Mucosa of descending colon (tissue), 3 donors: ENCODE measurements at regions not wholly inside any gene's neighbourhood (a gene's known extent, or its start where the extent isn't known, plus 50 kb on each side); places are given as distances from the start of the nearest gene placed in this dataset.

Source experiments
- ATAC-seq: fragments of 200-7000 bp; cut with Tn5 transposase; one replicate; pipeline ENCODE4 v1.9.1; 2020; ENCODE audit warnings: mild to moderate bottlenecking, moderate library complexity
- DNase-seq, 3 donors: peaks; one replicate each; pipeline ENCODE4 v3.0.0-alpha.2; 2020
- H3K36me3 ChIP-seq: fragments of 200-600 bp; one replicate; pipeline ENCODE4 v1.8.0; 2021; ENCODE audit warnings: low read depth, mild to moderate bottlenecking
- H3K4me1 ChIP-seq: fragments of 200-600 bp; one replicate; pipeline ENCODE4 v1.8.0; 2021; ENCODE audit warnings: low read depth, mild to moderate bottlenecking
- H3K4me3 ChIP-seq: fragments of 200-600 bp; one replicate; pipeline ENCODE4 v1.8.0; 2021; ENCODE audit warnings: mild to moderate bottlenecking
- H3K9me3 ChIP-seq: fragments of 200-600 bp; one replicate; pipeline ENCODE4 v1.8.0; 2021; ENCODE audit warnings: mild to moderate bottlenecking
- CTCF ChIP-seq: fragments of 200-600 bp; IDR thresholded peaks from one replicate; pipeline ENCODE4 v1.8.0; 2022; ENCODE audit warnings: antibody characterized with exemption, mild to moderate bottlenecking
- intact Hi-C, 2 donors: fragments of 100-400 bp; cut with DNase I in 1 of 2; cut with micrococcal nuclease in 1 of 2; formaldehyde crosslinking; loops; one replicate each; pipeline versions ENCODE4 v1.11.0 to v1.11.1; 2022; cut with DNase I, micrococcal nuclease
- donor health status: DM: no; HTN: no; CAD: no; lungs with moderate emphysema.
- donor health status: DM: no; HTN: no; CAD: no.
- donor health status: DM: no; HTN: yes; CAD: no.

- Histone ChIP-seq H3K36me3 (no peaks in the 10 kb centered on the region), H3K4me1 (peaks cover 13% of the 10 kb centered on the region), H3K9me3 (no peaks in the 10 kb centered on the region), H3K4me3 (no peak overlapping the region)
- intact Hi-C loops = no loop called here
- no peak for TF ChIP-seq CTCF
- ATAC-seq = no peak
- no peak for DNase-seq
Measured at GRCh38 chr3:159817571-159817970, 171.1 kb upstream of the IL12A start.

DNA sequence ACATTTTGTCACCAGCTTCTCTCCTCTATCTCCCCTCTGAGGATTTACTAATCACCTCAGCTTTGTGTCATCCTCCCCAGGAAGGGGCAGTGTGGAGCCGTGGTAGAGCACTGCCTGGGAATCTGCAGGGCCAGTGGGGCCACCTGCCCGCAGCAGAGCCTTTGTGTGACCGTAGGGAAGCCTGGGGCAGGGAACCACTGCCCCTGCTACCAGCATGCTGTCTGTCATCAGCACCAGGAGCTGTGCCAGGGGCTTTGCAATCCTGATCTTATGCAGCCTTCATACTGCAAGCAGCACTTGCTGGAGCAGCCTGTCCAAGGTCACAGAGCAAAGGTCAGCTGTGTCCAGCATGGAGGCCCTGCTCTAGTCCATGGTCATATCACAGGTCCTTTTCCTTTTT lies 170.2 kb upstream of the IL12A start:
- H3K9me3 ChIP-seq = no peaks in the 10 kb centered on the region
- H3K4me3 ChIP-seq = no peak overlapping the region
- H3K4me1 ChIP-seq = peaks cover 12% of the 10 kb centered on the region
- DNase-seq (no peak), ATAC-seq (no peak)
- H3K36me3 ChIP-seq = no peaks in the 10 kb centered on the region
- no peak for TF ChIP-seq CTCF
- intact Hi-C loops = no loop called here

DNA sequence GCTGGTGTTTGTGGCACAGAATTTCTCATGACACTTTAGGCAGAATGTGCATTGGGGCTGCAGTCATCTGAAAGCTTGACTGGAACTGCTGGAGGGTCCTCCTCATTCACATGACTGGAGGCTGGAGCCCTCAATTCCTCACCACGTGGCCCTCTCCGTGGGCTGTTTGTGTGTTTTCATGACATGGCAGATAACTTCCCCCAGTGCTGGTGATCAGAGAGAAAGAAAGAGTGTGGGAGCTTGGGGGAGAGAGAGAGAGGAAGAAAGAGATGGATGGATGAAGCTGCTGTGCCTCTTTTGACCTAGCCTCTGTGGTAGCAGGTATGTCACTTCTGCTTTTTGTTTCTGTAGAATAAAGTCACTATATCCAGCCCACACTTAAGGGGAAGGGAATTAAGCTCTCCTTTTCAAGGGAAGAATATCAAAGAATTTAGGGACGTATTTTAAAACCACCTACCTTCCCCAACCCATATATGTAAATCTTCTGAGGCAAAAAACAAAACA lies 169.6 kb upstream of the IL12A start:
- intact Hi-C loops = no loop called here
- Histone ChIP-seq H3K4me3 (no peak overlapping the region), H3K9me3 (no peaks in the 10 kb centered on the region), H3K4me1 (peaks cover 6% of the 10 kb centered on the region), H3K36me3 (no peaks in the 10 kb centered on the region)
- TF ChIP-seq CTCF = no peak
- DNase-seq (no peak), ATAC-seq (no peak)

GRCh38 chr3:159819676-159820075 lies 169.0 kb upstream of the IL12A start:
- TF ChIP-seq CTCF = no peak
- intact Hi-C loops = loop anchor here (10.0 kb wide), 1 partner anchor 185 kb away; no protein-coding TSS in a partner anchor
- H3K4me1 ChIP-seq = peaks cover 4% of the 10 kb centered on the region
- H3K4me3 ChIP-seq = no peak overlapping the region
- ATAC-seq (no peak), DNase-seq (no peak)
- no peaks in the 10 kb centered on the region for H3K9me3 ChIP-seq
- no peaks in the 10 kb centered on the region for H3K36me3 ChIP-seq

- intact Hi-C loops = loop anchor here (10.0 kb wide), 1 partner anchor 184 kb away; no protein-coding TSS in a partner anchor
- ATAC-seq (no peak), DNase-seq (no peak)
- H3K4me1 ChIP-seq = peaks cover 4% of the 10 kb centered on the region
- H3K36me3 ChIP-seq = no peaks in the 10 kb centered on the region
- TF ChIP-seq CTCF = no peak
- H3K4me3 ChIP-seq = no peak overlapping the region
- no peaks in the 10 kb centered on the region for H3K9me3 ChIP-seq
Measured at GRCh38 chr3:159821110-159821509, 167.5 kb upstream of the IL12A start.

DNA sequence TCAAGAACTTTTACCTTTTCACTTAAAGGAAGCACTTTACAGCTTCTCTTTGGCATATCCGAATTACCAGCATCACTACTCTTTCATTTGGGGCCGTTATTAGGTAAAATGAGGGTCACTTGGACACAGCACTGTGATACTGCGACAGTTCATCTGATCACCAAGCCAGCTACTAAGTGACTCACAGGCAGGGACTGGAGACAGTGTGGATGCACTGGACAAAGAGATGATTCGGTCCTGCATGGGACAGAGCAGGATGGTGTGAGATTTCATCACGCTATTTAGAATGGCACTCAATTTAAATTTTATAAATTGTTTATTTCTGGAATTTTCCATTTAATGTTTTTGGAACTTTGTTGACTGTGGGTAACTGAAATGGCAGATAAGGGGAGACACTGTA lies 166.9 kb upstream of the IL12A start:
- intact Hi-C loops = loop anchor here (10.0 kb wide), 1 partner anchor 183 kb away; no protein-coding TSS in a partner anchor
- no peak for TF ChIP-seq CTCF
- ATAC-seq = no peak
- DNase-seq = no peak
- Histone ChIP-seq H3K9me3 (no peaks in the 10 kb centered on the region), H3K4me1 (peaks cover 4% of the 10 kb centered on the region), H3K4me3 (no peak overlapping the region), H3K36me3 (no peaks in the 10 kb centered on the region)
